Tibial nerve (tissue), 4 donors: ENCODE measurements at regions not wholly inside any gene's neighbourhood (a gene's known extent, or its start where the extent isn't known, plus 50 kb on each side); places are given as distances from the start of the nearest gene placed in this dataset.

Experiments used
- EP300 ChIP-seq, 2 donors: sonication (generic); formaldehyde crosslinking; IDR thresholded peaks; one replicate each; pipeline ENCODE4 v1.6.1; 2017; ENCODE audit warnings: antibody characterized with exemption in 2 of 2, mild to moderate bottlenecking in 1 of 2
- POLR2A ChIP-seq, 2 donors: fragments of 450-650 bp; IDR thresholded peaks; one replicate each; pipeline ENCODE4 v1.6.1; 2017; ENCODE audit warnings: antibody characterized with exemption in 2 of 2, mild to moderate bottlenecking in 2 of 2, moderate library complexity in 2 of 2
- TF ChIP-seq, protein P1 (sequence below), 5 experiments: fragments of 200-600 bp in 3 of 5; fragments of 450-650 bp in 2 of 5; sonication (generic) in 3 of 5; IDR thresholded peaks; one replicate each; pipeline ENCODE4 v1.5.1; 2016 to 2019; ENCODE audit warnings: antibody characterized with exemption in 5 of 5, mild to moderate bottlenecking in 3 of 5, moderate library complexity in 2 of 5

DNA sequence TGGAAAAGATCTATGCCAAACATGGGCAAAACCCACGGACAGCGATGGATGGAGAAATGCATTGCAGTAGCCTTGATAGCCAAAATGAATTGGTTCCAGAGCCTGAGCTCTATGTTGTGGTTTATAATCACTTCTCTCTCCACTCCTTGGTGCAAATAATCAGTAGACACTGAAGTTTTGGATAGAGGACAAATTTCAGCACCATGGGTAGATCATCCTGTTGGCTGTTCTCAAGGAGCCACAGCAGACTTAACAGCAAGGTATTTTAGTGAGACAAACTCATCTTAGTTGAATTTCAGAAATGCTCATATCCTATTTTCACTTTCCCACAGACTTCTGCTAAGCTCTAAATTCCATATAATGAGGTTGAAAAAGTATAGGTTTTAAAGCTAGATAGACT, 88.3 kb upstream of the CCL1 start:
- TF ChIP-seq, protein P1, sequence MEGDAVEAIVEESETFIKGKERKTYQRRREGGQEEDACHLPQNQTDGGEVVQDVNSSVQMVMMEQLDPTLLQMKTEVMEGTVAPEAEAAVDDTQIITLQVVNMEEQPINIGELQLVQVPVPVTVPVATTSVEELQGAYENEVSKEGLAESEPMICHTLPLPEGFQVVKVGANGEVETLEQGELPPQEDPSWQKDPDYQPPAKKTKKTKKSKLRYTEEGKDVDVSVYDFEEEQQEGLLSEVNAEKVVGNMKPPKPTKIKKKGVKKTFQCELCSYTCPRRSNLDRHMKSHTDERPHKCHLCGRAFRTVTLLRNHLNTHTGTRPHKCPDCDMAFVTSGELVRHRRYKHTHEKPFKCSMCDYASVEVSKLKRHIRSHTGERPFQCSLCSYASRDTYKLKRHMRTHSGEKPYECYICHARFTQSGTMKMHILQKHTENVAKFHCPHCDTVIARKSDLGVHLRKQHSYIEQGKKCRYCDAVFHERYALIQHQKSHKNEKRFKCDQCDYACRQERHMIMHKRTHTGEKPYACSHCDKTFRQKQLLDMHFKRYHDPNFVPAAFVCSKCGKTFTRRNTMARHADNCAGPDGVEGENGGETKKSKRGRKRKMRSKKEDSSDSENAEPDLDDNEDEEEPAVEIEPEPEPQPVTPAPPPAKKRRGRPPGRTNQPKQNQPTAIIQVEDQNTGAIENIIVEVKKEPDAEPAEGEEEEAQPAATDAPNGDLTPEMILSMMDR (IDR thresholded peaks at IDR 0.05), result no peak
- TF ChIP-seq POLR2A (IDR thresholded peaks at IDR 0.05) (no peak), EP300 (IDR thresholded peaks at IDR 0.05) (no peak)
